GM12864 (cell line): ENCODE measurements at regions not wholly inside any gene's neighbourhood (a gene's known extent, or its start where the extent isn't known, plus 50 kb on each side); places are given as distances from the start of the nearest gene placed in this dataset.

Source experiments
- DNase-seq: peaks from one replicate; pipeline ENCODE4 v3.0.0-alpha.2; 2011; ENCODE audit warnings: low read depth
- H3K4me3 ChIP-seq: 2 replicates; pipeline ENCODE4 v1.5.1; 2011; ENCODE audit warnings: mild to moderate bottlenecking, low read depth, low read length, control low read depth
- CTCF ChIP-seq: IDR thresholded peaks from 2 replicates; pipeline ENCODE4 v1.5.1; 2011; ENCODE audit warnings: low read depth, mild to moderate bottlenecking, moderate library complexity, low read length, control low read depth, inconsistent platforms; ENCODE audit errors: missing control alignments

GRCh38 chr5:3104429-3105060, 353.1 kb upstream of the IRX2 start:
- TF ChIP-seq CTCF = no peak
- no peak for DNase-seq
- H3K4me3 ChIP-seq = no peak overlapping the region

GRCh38 chr5:3103262-3103811, 351.9 kb upstream of the IRX2 start:
- DNase-seq = no peak
- no peak for TF ChIP-seq CTCF
- no peak overlapping the region for H3K4me3 ChIP-seq

GRCh38 chr5:3102531-3102930, 351.1 kb upstream of the IRX2 start:
- no peak for TF ChIP-seq CTCF
- no peak for DNase-seq
- no peak overlapping the region for H3K4me3 ChIP-seq

- TF ChIP-seq CTCF = no peak
- H3K4me3 ChIP-seq = no peak overlapping the region
Observed at GRCh38 chr5:3101561-3101960, 350.1 kb upstream of the IRX2 start.

GRCh38 chr5:3100921-3101551, 349.6 kb upstream of the IRX2 start:
- H3K4me3 ChIP-seq = no peak overlapping the region
- DNase-seq = no peak
- TF ChIP-seq CTCF = no peak

More at GRCh38 chr5:3101561-3101960, 350.1 kb upstream of the IRX2 start:
- DNase-seq = no peak

- no peak for DNase-seq
- TF ChIP-seq CTCF = no peak
Observed at GRCh38 chr5:3099954-3100353, 348.5 kb upstream of the IRX2 start.

GRCh38 chr5:3099526-3099925, 348.0 kb upstream of the IRX2 start:
- no peak for DNase-seq
- no peak overlapping the region for H3K4me3 ChIP-seq
- no peak for TF ChIP-seq CTCF

More at GRCh38 chr5:3099954-3100353, 348.5 kb upstream of the IRX2 start:
- no peak overlapping the region for H3K4me3 ChIP-seq
